Astrocyte of the hippocampus (primary cell): ENCODE measurements at regions not wholly inside any gene's neighbourhood (a gene's known extent, or its start where the extent isn't known, plus 50 kb on each side); places are given as distances from the start of the nearest gene placed in this dataset.

Experiments
- DNase-seq: peaks from one replicate; pipeline ENCODE4 v3.0.0; 2011; ENCODE audit warnings: low read depth, low spot score

GRCh38 chr14:36465178-36465577, 54.9 kb downstream of the NKX2-1 start:
- peak; percentile 7 for DNase-seq

- DNase-seq = no peak
Observed at GRCh38 chr14:36462890-36463289, 57.1 kb downstream of the NKX2-1 start.

- DNase-seq = no peak
Observed at GRCh38 chr14:36455241-36455627, 64.8 kb downstream of the NKX2-1 start.

DNA sequence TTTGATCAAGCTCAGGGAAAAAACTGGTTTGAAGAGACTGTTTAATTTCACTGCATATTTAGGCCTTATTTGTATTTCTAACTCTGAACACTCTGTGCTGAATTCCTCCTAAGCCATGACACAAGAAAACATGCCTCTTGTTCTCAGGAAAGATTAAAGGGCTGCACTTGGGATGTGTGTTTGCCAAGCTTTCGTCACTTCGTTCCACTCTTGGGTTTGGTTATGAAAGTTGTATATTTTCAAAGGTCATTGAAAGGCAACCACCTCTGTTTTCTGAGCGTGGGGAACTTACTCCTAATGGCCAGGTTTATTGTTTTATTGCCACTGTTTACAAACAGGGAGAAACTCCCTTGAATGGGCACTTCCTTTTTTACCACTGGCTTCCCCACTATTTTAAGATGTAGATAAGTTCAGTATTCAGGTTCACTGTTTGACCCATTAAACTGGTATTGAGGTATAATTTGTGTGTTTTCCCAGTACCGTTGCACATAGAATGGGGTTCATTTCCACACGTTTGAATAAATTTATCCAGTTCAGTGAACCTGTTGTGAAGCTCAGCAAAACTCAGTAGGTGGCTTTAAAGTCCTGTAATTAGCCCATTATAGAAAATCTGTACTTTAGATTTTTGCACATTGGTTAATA, 65.3 kb downstream of the NKX2-1 start:
- no peak for DNase-seq

DNA sequence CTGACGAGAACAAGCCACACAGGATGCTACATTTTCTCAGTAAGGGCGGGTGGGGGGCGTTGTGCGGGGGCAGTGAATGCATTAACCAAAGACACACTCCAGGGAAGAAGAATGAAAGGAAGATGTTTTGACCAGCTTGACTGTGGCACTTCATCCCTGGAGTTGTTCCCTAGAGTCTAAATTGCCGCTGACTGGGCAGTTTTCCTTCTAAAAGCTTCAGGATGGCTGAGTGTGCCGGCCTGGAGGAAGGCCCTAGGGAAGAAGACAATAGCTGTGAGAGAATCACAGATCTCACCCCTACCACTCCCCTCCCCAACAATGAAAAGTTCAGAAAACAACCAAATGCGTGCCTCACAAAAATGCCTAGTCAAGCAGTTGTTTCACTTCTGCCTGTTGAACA, 67.2 kb downstream of the NKX2-1 start:
- no peak for DNase-seq

GRCh38 chr14:36451310-36452065, 68.5 kb downstream of the NKX2-1 start:
- DNase-seq = no peak

DNA sequence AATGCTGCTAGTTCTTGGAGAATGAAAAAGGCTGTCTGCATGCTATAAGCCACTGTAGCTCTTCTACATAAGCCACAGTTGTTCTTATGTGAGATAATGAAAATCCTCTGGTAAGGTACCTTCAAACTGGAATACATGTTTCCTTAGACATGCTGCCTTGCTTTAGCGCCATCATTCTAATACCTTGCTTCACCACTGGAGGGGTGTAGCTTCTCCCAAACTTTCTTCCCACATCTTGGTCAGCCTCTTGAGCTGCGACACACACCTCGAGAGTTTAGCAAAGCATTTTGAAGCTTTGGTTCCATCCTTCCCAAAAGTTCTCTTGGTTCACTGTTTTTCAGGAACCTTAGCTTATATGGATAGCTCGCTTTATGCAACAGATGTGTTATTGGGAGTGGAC, 69.5 kb downstream of the NKX2-1 start:
- DNase-seq = no peak

DNA sequence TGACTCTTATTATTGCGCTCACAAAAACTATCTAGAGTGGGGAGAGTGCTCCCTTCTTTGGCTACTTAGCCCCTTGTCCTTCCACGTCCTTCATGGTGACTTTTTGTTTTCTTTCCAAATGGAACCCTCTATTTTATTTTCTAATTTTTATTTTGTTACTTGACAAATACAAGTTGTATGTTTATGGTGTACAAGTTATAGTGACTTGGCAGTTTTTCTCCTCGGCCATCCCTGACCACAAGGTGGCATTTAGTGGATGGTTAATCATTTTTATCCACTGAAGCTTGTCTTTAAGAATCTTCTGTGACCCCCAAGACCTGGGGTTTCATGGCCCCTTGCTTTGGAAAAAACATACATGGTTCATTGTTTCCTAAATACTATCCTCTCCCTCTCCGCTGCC, 70.1 kb downstream of the NKX2-1 start:
- no peak for DNase-seq

- no peak for DNase-seq
Observed at GRCh38 chr14:36443374-36443773, 76.7 kb downstream of the NKX2-1 start.

DNA sequence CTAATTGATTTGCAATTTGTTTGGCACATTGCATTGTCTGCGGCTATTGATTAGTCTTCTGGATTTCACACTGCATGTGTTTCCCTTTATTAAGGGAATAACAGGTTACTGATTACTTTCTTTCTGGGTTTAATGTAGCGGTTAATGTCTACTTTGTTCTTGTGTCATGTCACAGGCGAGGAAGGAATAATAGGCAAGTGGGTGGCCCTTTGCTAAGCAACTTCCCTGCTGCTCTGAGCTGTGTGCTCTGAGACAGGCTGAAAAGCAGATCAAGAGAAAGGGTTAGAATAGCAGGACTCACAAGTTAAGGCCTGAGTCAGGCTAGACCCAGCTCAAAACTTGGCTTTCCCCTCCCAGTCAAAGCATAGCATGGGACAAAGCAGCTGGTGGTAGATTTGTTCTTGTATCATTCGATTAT, 77.2 kb downstream of the NKX2-1 start:
- DNase-seq = no peak

GRCh38 chr14:36441283-36441682, 78.7 kb downstream of the NKX2-1 start:
- DNase-seq = no peak

GRCh38 chr14:36439766-36440165, 80.3 kb downstream of the NKX2-1 start:
- DNase-seq = no peak

GRCh38 chr14:36438883-36439282, 81.1 kb downstream of the NKX2-1 start:
- no peak for DNase-seq

GRCh38 chr14:36430662-36431084, 89.4 kb downstream of the NKX2-1 start:
- no peak for DNase-seq

DNA sequence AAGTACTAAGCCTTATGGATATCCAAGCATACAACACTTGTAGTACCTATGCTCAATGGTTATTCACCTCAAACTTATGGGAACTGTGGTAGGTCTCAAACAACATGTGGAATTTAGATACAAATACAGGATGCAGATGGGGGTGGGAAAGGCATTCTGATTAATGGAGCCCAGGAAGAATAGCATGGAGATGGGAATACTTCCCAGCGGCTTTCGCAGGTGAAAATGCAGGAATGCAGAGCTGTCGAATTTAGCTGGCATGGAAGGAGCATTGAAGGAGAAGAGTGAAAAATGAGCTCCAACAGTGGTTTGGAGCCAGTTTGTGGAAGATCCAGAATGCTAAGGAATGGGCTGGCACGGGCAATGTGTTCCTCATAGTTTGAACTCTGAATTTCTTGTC, 89.9 kb downstream of the NKX2-1 start:
- DNase-seq = no peak

- DNase-seq = no peak
Observed at GRCh38 chr14:36429692-36430091, 90.3 kb downstream of the NKX2-1 start.

GRCh38 chr14:36428350-36428749, 91.7 kb downstream of the NKX2-1 start:
- DNase-seq = no peak

DNA sequence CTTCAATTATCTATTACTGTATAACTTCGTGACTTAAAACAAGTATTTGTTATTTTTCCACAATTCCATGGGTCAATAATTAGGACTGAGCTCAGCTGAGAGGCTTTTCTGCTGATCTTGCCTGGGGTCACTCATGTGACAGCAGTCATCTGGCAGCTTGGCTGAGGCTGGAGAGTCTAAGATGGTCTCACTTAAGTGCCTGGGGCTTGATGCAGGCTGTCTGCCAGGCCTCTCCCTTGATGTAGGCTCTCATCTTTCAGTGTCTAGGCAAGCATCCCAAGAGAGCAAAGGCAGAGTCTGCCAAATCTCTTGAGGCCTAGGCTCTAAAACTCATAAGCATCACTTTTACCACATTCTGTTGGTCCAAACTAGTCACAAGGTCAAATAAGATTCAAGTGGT, 93.2 kb downstream of the NKX2-1 start:
- DNase-seq = no peak

DNA sequence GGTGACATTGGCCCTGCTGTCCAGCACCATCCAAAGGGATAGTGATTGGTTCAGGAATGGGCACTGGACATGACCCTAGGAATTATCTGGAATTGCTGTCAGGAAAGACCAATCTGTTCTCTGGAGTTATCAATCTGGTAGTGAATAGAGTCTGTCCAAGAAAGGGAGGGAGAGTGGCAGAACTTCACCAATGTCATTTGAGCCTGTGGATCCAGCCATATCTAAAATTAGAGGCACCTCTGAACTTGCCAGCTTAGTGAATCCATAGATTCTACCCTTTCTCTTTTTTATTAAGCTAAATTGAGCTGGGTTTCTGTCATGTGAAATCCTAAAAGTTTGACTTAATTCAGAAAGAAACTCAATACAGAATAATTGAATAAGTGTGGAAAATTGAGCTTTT, 93.9 kb downstream of the NKX2-1 start:
- DNase-seq = no peak

DNA sequence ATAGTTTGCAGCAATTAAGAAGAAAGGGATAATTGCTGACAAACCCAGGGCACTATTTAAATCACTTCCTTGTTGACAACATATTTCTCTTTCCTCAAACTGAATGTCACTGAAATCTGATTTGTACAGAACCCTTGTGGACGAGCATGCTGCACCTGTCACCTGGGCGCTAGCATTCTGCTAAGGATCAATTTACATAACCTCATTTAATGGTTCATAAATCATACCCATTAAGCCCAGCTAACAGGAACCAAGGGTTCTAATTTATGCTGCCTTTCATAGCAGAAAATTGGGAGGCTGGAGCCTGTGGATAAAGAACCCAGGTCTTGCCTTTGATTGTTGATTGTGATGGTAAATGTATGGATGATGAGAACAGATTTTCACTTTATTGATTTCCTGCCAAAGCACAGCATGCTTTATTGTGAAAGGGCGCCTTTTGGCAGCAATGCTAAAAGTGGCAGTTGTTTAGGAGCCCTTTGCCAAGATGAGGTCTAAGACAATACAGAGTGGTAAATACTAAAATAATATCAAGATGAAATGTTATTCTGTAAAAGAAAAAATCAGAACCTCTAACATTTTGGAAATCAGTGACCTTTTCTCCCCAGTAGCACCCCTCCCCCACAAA, 95.4 kb downstream of the NKX2-1 start:
- no peak for DNase-seq

DNA sequence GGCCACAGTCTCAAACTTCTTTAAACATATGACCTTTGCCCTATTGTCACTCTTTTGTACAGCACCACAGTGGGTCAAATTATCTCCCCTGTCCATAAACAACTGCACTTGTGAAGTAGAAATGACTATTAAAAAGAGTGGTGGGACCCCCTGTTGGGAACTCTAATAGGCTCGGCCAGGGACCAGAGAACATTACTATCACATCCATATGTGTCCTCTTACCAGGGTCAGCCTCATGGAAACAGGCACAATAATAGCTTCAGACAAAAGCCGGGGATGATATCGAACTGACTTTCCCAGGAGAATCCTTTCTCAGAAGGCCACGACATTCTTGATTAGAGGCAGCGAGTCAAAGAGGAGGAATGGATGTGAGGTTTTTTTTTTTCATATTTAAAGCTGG, 96.6 kb downstream of the NKX2-1 start:
- no peak for DNase-seq

- no peak for DNase-seq
Observed at GRCh38 chr14:36420149-36420687, 99.8 kb upstream of the MBIP start.

- no peak for DNase-seq
Observed at GRCh38 chr14:36418937-36419336, 98.5 kb upstream of the MBIP start.
